ENCODE measurements at regions not wholly inside any gene's neighbourhood (a gene's known extent, or its start where the extent isn't known, plus 50 kb on each side); places are given as distances from the start of the nearest gene placed in this dataset.

DNA sequence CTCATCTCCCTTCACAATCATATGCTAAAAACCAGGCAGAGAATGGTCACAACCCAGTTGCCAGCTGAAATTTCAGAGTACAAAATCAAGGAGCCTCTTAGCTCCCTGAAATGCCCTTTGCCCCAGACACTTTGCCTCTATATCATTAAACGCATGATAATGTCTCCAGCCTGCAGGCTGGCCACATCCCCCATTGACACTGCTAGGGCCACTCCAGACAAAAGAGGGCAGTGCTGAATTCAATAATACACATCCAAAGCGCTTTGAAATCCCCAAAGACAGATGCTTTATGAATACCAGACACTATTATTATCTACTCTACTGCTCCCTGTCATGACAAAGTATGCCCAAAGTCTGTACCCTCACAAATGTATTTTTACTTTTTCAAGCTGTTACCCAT is 348.3 kb upstream of the POU3F2 start:
- TF ChIP-seq, protein P1, sequence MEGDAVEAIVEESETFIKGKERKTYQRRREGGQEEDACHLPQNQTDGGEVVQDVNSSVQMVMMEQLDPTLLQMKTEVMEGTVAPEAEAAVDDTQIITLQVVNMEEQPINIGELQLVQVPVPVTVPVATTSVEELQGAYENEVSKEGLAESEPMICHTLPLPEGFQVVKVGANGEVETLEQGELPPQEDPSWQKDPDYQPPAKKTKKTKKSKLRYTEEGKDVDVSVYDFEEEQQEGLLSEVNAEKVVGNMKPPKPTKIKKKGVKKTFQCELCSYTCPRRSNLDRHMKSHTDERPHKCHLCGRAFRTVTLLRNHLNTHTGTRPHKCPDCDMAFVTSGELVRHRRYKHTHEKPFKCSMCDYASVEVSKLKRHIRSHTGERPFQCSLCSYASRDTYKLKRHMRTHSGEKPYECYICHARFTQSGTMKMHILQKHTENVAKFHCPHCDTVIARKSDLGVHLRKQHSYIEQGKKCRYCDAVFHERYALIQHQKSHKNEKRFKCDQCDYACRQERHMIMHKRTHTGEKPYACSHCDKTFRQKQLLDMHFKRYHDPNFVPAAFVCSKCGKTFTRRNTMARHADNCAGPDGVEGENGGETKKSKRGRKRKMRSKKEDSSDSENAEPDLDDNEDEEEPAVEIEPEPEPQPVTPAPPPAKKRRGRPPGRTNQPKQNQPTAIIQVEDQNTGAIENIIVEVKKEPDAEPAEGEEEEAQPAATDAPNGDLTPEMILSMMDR (IDR thresholded peaks at IDR 0.05; ENCODE audit: insufficient read depth, low read length), result no peak
- TF ChIP-seq, protein P2, sequence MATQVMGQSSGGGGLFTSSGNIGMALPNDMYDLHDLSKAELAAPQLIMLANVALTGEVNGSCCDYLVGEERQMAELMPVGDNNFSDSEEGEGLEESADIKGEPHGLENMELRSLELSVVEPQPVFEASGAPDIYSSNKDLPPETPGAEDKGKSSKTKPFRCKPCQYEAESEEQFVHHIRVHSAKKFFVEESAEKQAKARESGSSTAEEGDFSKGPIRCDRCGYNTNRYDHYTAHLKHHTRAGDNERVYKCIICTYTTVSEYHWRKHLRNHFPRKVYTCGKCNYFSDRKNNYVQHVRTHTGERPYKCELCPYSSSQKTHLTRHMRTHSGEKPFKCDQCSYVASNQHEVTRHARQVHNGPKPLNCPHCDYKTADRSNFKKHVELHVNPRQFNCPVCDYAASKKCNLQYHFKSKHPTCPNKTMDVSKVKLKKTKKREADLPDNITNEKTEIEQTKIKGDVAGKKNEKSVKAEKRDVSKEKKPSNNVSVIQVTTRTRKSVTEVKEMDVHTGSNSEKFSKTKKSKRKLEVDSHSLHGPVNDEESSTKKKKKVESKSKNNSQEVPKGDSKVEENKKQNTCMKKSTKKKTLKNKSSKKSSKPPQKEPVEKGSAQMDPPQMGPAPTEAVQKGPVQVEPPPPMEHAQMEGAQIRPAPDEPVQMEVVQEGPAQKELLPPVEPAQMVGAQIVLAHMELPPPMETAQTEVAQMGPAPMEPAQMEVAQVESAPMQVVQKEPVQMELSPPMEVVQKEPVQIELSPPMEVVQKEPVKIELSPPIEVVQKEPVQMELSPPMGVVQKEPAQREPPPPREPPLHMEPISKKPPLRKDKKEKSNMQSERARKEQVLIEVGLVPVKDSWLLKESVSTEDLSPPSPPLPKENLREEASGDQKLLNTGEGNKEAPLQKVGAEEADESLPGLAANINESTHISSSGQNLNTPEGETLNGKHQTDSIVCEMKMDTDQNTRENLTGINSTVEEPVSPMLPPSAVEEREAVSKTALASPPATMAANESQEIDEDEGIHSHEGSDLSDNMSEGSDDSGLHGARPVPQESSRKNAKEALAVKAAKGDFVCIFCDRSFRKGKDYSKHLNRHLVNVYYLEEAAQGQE (IDR thresholded peaks at IDR 0.05; ENCODE audit: insufficient replicate concordance, low read depth), result no peak
- TF ChIP-seq GABPA (IDR thresholded peaks at IDR 0.05; ENCODE audit: low read depth), result no peak
- TF ChIP-seq SPI1 (IDR thresholded peaks at IDR 0.05; ENCODE audit: borderline replicate concordance, low read depth), result no peak

Data from HL-60 (cell line).